ENCODE measurements at regions not wholly inside any gene's neighbourhood (a gene's known extent, or its start where the extent isn't known, plus 50 kb on each side); places are given as distances from the start of the nearest gene placed in this dataset.

DNA sequence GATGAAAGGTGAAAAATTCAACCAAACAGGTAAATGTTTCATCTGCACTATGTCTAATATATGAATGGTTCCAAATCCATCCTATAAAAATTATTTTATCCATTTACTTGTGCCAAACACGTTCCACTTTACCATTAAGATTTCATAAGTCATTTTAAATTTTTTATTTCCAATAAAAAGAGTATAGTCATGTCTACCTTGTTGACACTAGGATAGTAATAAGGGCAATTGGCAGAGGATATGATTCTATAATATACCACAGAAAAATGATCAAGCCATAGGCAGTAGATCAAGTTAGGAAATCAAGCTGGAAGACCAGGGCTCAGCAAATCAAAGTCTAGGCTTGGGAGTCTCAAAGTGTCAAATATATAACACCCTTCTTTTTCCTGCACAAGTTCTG lies 384.3 kb downstream of the METTL4 start:
- Histone ChIP-seq H3K9me3 (ENCODE audit: control insufficient read depth in 2 of 3, insufficient read depth in 1 of 3, low read length in 3 of 3) (no peaks in the 10 kb centered on the region), H3K36me3 (ENCODE audit: control insufficient read depth in 2 of 3, insufficient read depth in 3 of 3, low read length in 3 of 3) (no peaks in the 10 kb centered on the region), H3K4me3 (ENCODE audit: low read length in 3 of 3) (no peak overlapping the region), H3K27me3 (ENCODE audit: control insufficient read depth, insufficient read depth, low read length) (no peaks in the 10 kb centered on the region), H3K9ac (ENCODE audit: low read length in 3 of 3) (no peak overlapping the region), H3K4me1 (ENCODE audit: control insufficient read depth in 2 of 3, insufficient read depth in 2 of 3, low read depth in 1 of 3, low read length in 3 of 3) (no peaks in the 10 kb centered on the region), H3K27ac (ENCODE audit: low read depth in 2 of 2, low read length in 2 of 2) (no peak overlapping the region)
- TF ChIP-seq, protein P1, sequence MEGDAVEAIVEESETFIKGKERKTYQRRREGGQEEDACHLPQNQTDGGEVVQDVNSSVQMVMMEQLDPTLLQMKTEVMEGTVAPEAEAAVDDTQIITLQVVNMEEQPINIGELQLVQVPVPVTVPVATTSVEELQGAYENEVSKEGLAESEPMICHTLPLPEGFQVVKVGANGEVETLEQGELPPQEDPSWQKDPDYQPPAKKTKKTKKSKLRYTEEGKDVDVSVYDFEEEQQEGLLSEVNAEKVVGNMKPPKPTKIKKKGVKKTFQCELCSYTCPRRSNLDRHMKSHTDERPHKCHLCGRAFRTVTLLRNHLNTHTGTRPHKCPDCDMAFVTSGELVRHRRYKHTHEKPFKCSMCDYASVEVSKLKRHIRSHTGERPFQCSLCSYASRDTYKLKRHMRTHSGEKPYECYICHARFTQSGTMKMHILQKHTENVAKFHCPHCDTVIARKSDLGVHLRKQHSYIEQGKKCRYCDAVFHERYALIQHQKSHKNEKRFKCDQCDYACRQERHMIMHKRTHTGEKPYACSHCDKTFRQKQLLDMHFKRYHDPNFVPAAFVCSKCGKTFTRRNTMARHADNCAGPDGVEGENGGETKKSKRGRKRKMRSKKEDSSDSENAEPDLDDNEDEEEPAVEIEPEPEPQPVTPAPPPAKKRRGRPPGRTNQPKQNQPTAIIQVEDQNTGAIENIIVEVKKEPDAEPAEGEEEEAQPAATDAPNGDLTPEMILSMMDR (IDR thresholded peaks at IDR 0.05; ENCODE audit: borderline replicate concordance, extremely low read depth, insufficient read depth) = no peak
- DNase-seq (no peak), FAIRE-seq (no peak)
- intact Hi-C loops (cut with DNase I) = no loop called here

DNA sequence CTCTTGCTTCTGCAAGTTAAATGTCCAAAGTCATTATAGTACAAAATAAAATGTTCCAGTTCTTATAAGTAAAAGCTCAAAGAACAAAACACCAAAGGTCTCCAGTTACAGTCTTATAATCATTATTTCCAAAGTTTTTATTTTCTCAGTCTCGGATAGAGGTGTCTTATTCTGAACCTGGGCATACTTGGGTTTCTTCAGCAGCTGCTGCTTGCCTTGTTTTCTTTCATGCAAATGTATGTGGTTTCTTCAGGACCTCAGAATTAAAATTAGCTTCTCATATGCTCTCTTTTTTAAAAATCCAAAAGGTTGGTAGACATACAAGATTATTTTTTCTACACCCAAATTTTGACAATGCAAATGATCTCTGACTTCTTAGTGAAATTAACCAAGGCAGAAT lies 383.0 kb downstream of the METTL4 start:
- Histone ChIP-seq H3K36me3 (ENCODE audit: control insufficient read depth in 2 of 3, insufficient read depth in 3 of 3, low read length in 3 of 3) (no peaks in the 10 kb centered on the region), H3K27ac (ENCODE audit: low read depth in 2 of 2, low read length in 2 of 2) (no peak overlapping the region), H3K27me3 (ENCODE audit: control insufficient read depth, insufficient read depth, low read length) (no peaks in the 10 kb centered on the region), H3K4me3 (ENCODE audit: low read length in 3 of 3) (no peak overlapping the region), H3K4me1 (ENCODE audit: control insufficient read depth in 2 of 3, insufficient read depth in 2 of 3, low read depth in 1 of 3, low read length in 3 of 3) (no peaks in the 10 kb centered on the region), H3K9ac (ENCODE audit: low read length in 3 of 3) (no peak overlapping the region), H3K9me3 (ENCODE audit: control insufficient read depth in 2 of 3, insufficient read depth in 1 of 3, low read length in 3 of 3) (no peaks in the 10 kb centered on the region)
- intact Hi-C loops (cut with DNase I) = no loop called here
- FAIRE-seq (no peak), DNase-seq (no peak)
- TF ChIP-seq, protein P1 (IDR thresholded peaks at IDR 0.05; ENCODE audit: borderline replicate concordance, extremely low read depth, insufficient read depth) = no peak

DNA sequence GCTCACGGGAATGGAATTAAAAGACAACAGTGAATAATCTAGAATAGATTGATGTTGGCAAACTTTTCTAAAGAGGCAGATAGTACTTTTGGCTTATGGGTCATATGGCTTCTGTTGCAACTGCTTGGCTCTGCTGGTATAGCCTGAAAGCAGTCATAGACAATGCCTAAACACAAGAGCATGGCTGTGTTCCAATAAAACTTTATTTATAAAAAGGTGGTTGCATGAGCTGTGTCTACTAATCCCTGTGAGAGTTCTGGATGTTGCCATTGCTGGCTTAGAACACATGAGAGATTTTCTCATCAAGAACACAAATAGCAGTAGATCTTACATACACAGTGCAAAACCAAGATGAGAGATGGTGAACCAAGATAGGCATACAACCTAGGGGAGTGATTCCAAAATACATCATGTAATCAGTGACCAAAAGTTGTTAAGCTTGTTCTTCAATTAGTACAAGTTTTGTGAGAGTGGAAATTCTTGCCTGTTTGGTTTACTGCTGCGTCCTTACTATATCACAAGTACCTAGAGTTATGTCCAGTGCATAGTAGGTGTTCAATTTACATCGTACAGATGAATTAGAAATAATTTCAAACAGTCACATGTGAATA lies 380.0 kb downstream of the METTL4 start:
- Histone ChIP-seq H3K27me3 (ENCODE audit: control insufficient read depth, insufficient read depth, low read length) (no peaks in the 10 kb centered on the region), H3K4me1 (ENCODE audit: control insufficient read depth in 2 of 3, insufficient read depth in 2 of 3, low read depth in 1 of 3, low read length in 3 of 3) (no peaks in the 10 kb centered on the region), H3K9me3 (ENCODE audit: control insufficient read depth in 2 of 3, insufficient read depth in 1 of 3, low read length in 3 of 3) (no peaks in the 10 kb centered on the region), H3K4me3 (ENCODE audit: low read length in 3 of 3) (no peak overlapping the region), H3K9ac (ENCODE audit: low read length in 3 of 3) (no peak overlapping the region), H3K36me3 (ENCODE audit: control insufficient read depth in 2 of 3, insufficient read depth in 3 of 3, low read length in 3 of 3) (no peaks in the 10 kb centered on the region), H3K27ac (ENCODE audit: low read depth in 2 of 2, low read length in 2 of 2) (no peak overlapping the region)
- TF ChIP-seq, protein P1 (IDR thresholded peaks at IDR 0.05; ENCODE audit: borderline replicate concordance, extremely low read depth, insufficient read depth) = no peak
- intact Hi-C loops (cut with DNase I) = no loop called here
- FAIRE-seq (no peak), DNase-seq (no peak)

DNA sequence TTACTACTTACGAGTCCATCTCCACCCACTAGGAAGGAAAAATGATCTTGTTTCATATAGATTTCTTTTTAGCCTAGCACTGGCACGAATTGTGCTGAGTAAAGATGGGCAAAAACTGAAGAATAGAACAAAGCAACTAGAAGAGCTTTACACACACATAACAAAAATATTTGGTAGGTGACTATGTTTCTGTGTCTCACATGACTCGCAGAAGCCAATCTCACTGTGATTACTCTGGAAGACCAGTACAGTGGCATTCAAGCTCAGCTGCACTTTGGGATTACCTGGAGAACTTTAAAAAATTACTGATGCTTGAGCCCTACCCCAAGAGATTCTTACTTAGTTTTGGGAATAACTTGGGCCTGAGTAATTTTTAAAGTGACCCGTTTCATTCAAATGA lies 378.7 kb downstream of the METTL4 start:
- Histone ChIP-seq H3K36me3 (ENCODE audit: control insufficient read depth in 2 of 3, insufficient read depth in 3 of 3, low read length in 3 of 3) (no peaks in the 10 kb centered on the region), H3K27me3 (ENCODE audit: control insufficient read depth, insufficient read depth, low read length) (no peaks in the 10 kb centered on the region), H3K9me3 (ENCODE audit: control insufficient read depth in 2 of 3, insufficient read depth in 1 of 3, low read length in 3 of 3) (no peaks in the 10 kb centered on the region), H3K27ac (ENCODE audit: low read depth in 2 of 2, low read length in 2 of 2) (no peak overlapping the region), H3K4me1 (ENCODE audit: control insufficient read depth in 2 of 3, insufficient read depth in 2 of 3, low read depth in 1 of 3, low read length in 3 of 3) (no peaks in the 10 kb centered on the region), H3K9ac (ENCODE audit: low read length in 3 of 3) (no peak overlapping the region), H3K4me3 (ENCODE audit: low read length in 3 of 3) (no peak overlapping the region)
- TF ChIP-seq, protein P1 (IDR thresholded peaks at IDR 0.05; ENCODE audit: borderline replicate concordance, extremely low read depth, insufficient read depth) = no peak
- FAIRE-seq = no peak
- no peak for DNase-seq
- intact Hi-C loops (cut with DNase I) = no loop called here

Measured in kidney (tissue), 13 donors.